ENCODE measurements at regions not wholly inside any gene's neighbourhood (a gene's known extent, or its start where the extent isn't known, plus 50 kb on each side); places are given as distances from the start of the nearest gene placed in this dataset.

GRCh38 chr6:1232578-1232977 is 79.3 kb upstream of the FOXQ1 start:
- TF ChIP-seq CTCF (IDR thresholded peaks at IDR 0.05; ENCODE audit: insufficient read depth, low read length) = no peak
- TF ChIP-seq POLR2AphosphoS5 (IDR thresholded peaks at IDR 0.05; ENCODE audit: low read depth) = no peak
- no peak for TF ChIP-seq SPI1 (IDR thresholded peaks at IDR 0.05; ENCODE audit: borderline replicate concordance, low read depth)
- no peak for TF ChIP-seq GABPA (IDR thresholded peaks at IDR 0.05; ENCODE audit: low read depth)

Measured in HL-60 (cell line).